HG03342 (cell line): ENCODE measurements at regions not wholly inside any gene's neighbourhood (a gene's known extent, or its start where the extent isn't known, plus 50 kb on each side); places are given as distances from the start of the nearest gene placed in this dataset.
"Not testable (repeated sequence)": the region's sequence is repeated elsewhere in the genome, so short reads cannot be mapped to it uniquely, and the experiment has no call there.

Experiments used
- ATAC-seq: cut with Tn5 transposase; IDR thresholded peaks from one replicate; pipeline ENCODE4 v1.9.1; 2021; ENCODE audit warnings: mild to moderate bottlenecking, moderate library complexity; ENCODE audit not compliant: unreplicated experiment

DNA sequence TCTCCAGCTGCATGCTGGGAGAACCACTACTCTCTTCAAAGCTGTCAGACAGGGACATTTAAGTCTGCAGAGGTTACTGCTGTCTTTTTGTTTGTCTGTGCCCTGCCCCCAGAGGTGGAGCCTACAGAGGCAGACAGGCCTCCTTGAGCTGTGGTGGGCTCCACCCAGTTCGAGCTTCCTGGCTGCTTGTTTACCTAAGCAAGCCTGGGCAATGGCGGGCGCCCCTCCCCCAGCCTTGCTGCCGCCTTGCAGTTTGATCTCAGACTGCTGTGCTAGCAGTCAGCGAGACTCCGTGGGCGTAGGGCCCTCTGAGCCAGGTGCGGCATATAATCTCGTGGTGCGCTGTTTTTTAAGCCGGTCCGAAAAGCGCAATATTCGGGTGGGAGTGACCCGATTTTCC, 215.0 kb downstream of the STIM2 start:
- not testable (repeated sequence) for ATAC-seq

DNA sequence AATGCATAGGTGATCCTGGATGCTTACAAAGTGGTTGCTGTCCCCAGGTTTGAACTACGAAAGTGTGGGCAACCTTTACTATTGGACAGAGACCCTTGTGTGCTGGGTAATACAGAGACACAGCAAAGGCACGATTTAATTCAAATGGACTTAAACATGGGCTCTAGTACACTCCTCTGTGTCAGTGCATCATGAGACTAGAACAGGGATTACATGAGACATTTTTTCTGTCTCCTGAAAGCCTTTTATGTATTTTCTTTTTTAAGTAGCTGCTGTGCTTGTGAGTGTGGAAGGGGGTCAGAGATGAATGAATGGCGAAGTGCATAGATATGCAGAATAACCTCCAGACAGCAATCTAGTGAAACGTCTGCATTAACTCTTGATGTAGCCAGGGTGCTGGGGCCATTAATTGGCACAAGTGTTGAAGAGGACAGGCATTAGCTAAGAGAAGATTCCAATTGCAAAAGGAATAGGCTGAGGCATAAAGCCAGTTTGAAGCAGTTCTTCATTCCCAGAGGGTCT, 218.4 kb downstream of the STIM2 start:
- no peak for ATAC-seq

DNA sequence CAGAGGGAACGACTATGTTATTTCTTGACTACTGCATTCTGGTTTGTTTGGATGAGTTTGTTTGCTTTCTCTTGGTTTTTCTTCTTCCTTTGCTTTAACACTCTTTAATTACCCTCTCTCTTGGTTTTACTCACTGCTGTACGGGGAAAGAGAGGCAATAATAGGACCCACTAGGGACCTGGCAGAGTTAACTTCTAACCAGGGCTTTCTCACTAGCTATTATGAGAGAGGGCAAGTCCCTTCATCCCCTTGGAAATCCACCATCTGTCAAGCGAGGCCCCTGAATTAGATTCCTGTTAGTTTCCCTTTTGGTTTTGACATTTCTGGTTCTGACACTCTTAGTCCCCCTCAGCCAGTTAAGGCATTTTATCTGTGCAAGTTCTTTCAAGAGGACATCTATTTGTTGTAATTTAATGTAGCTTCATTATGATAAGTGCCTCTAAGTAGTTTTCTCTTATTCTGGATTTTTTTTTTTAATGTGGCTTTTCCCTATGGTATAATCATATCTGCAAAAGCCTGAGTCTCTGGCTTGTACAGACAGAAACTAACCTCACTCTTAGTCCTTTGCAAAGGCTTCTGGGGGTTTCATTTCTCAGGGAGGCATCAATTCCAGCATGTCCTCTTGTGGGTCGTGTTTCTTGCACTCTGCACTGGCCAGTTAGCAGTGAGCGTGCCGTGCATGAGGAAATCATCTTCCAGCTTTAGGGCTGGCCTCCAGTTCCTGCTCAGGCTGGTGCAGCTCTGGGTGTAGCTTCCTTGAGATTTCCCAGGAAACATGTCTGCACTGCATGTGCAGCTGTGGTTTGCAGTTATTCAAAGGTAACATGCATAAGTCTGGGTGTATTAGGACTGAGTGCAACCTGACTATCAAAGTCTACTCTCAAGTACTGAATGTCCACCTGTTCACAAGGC, 221.3 kb downstream of the STIM2 start:
- peak; percentile 72 for ATAC-seq

DNA sequence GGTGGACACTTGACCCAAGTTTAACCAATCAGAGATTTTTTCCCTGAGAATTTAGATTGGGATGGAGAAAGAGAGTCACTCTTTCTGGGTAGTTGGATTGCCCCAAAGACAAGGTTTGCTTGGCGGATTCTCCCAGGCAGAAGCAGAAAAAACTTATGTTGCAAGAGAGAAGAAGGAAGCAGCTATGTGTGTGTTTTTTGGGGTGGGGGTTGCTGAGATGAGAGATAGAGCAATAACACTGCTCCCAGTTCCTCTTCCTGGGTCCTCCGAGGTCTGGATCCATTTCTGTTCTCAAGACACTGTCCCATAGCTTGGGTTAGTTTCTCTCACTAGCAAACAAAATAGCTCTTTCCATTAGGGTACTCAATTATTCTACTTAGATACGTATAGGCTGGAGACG, 222.1 kb downstream of the STIM2 start:
- no peak for ATAC-seq

DNA sequence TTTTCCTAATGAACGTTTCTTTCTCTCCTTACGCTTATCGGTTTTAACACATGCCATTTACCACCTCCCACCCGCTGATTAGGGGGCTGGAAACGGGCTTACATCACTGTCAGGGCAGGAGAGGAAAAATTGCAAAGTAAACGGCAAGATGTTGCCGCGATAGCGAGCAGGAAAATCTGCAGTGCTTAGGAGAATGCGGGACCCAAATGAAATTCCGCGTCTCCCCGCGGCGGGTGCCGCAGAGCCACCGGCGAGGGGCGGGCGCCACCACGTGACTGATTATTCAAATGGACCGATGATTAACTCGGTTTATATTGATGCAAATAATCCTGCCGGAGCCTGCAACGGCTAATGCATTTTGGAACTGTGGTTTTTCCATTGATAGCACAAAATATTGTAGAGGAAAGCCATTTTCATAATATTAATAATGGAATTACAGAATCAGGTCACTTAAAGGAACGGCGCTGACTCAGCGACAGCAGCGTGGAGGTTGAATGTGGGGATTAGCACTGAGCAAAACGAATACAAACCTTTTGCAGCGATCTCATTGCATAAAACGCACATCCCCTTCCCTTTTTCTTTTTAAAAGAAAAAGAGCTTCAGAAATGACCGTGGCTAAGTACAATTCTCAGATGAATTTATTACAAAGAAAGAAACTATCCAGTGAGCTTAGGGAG, 224.2 kb downstream of the STIM2 start:
- ATAC-seq = no peak

DNA sequence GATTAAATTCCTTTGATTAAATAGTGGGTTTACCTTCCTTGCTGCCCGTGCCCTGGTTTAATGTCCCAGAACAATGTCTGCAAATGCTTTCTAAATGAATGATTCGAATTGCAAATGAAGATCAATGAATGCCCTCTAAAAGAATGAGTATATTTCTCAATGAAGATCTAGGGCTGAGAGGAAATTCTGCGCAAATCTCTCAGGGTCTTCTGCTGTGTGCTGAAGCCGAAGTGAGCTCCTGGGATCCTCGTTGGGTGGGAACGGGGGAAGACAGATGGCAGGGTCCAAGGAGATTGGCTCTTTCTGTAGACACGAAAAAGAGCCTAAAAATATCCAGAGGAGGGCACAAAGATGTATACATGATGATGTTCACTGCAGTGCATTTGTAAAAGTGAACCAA, 224.8 kb downstream of the STIM2 start:
- ATAC-seq = no peak

DNA sequence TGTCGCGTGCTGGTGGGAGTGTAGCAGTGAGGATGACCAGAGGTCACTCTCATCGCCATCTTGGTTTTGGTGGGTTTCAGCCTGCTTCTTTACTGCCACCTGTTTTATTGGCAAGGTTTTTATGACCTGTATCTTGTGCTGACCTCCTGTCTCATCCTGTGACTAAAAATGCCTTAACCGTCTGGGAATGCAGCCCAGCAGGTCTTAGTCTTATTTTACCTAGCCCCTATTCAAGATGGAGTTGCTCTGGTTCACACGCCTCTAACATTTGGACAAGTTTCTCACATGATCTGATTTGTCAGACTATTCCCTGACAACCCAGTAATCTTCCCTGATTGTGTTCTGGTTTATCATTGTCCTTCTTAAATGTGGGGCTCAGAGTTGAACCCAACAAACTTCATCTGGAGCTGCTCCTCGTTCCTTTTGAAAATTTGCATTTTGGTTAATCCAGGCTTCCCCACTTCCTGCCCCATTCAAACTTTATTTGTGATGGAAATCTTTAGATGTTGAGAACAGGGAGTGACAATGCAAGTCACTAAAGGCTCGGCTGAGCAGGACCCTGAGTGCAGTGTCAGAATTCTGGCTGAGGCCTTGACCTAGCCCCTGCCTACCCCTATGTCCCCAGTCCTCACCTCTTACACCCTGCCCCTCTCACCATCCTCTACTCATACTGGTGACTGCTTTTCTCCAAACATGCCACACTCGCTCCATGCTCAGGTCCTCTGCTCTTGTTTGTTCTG, 226.8 kb downstream of the STIM2 start:
- no peak for ATAC-seq

DNA sequence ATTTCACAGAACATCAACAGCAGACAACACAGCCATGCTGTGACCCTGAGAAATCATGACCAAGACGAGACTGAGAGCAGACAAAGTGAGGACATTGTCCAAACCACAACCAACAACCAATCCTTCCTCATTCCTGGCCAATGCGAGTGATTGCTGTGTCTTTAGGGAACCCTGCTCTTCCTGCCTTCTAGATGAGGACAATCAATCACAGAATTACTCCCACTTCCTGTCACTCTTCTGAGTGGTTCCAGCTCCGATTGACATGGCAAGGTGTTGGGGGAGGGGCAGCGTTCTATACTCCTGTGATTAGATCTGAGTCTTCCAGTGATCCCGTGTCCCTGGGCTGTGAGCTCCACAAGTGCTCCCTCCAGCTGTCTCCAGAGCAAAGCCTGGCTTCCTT, 227.8 kb downstream of the STIM2 start:
- no peak for ATAC-seq

DNA sequence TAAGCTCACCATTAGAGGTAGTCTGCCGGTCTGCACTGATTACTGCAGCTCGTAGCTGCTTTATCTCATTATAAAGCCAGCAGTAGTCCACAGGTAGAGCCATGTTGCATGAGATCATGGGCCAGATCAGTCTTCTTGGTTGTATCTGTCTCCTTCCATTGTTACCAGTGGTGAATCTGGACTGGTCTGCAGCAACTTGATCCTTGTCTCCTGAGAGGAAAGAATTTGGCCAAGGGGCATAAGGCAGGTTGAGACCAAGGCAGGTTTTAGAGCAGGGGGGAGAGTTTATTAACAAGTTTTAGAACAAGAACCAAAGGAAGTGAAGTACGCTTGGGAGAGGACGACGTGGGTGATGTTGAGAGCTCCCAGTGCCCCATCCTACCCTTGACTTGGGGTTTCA, 228.5 kb downstream of the STIM2 start:
- no peak for ATAC-seq

DNA sequence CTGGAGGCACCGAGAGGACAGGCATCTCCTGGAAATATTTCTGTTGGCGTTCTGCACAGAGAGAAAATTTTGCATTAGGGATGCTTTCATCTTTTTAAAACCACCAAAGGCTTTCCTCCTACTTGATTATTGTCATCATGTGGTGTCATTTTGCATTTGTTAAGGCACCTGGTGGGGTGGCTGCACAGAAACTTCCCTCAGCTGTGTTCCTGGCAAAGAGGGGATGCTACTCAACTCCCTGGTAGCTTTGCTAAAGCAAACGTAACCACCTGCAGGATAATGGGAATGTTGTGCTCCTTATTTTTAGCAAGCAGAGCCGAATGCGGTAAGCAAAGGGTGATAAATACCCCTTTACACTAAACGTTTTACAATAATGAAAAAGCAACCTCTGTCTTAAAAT, 229.8 kb downstream of the STIM2 start:
- ATAC-seq = no peak

DNA sequence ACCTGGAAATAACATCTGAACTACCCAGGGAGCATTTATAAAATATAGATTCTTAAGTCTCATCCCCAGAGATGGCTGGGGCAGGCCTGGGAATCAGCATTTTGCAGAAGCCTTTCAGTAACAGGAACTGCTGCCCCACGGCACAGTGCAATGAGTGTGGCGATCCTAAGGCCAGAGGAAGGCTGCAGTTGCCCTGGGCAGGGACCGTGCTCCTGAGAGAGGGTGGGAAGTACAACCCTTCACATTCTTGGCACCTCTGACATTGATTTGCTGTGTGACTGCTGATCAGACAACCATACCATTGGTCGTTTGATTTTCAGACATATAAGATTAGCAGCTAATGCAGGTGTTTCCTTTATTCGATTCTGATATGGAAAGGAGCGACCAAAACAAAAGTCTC, 233.6 kb downstream of the STIM2 start:
- ATAC-seq = no peak

DNA sequence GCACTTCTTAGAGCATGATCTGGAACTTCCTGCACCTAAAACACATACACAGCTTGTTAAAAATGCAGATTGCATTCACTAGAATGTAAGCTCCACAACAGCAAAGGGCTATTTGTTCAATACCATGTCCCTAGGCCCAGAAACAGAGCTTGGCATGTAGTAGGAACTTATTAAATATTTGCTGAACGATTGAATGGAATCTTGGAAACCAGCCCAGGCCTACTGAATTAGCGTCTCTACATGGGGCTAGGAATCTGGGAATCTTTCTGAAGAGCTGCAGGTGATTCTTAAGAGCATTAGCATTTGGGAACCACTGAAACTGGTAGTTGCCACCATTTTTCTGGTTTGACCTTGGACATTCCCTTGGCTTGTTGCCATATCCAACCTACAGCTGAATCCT, 234.1 kb downstream of the STIM2 start:
- ATAC-seq = no peak

DNA sequence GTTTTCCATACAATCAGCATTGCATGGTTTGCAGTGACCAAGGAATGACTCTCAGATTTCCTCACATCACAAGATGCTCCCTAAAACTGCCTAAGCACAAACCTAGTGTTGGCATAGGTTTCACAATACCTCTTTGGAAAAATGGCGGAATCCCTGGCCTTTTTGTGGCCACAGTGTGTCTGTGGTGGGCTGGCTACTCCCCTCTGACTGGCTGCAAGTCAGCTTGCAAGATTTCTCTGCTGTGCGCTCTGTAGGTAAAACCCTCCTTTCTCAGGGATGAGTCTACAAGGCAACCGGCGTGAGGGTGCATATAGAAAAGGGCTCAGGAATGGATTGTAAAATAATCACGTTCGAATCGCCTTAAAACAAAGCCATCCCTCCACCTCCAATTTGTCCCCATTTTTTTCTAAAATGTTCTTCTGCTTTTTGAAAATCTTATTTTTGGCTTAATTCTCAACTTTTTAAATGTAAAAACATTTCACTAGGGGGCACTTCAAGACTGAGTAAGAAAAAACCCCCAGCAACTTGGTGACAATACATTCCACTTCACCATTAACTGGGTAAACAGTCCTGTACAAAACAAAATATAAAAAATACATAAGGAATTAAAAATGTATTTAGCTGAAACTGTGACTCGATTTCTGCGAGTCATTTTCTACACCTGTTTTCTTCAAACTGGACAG, 235.6 kb downstream of the STIM2 start:
- no peak for ATAC-seq

DNA sequence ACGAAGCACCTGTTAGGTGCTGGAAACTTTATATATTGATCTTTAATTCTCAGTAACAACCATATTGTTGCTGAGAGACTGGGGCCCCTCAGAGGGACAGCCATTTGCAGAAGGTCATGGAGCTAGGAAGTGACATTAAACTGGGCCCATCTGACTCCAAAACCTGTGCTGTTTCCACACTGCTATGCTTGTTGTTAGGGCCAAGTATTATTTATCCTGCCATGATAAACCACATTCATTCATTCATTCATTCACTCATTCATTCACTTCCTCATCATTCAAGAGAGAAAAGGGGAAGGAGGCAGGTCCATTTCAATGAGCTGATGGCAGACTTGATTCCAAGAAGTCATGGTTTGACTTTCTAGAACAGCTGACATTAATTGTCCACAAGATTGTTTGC, 237.4 kb downstream of the STIM2 start:
- ATAC-seq = no peak

DNA sequence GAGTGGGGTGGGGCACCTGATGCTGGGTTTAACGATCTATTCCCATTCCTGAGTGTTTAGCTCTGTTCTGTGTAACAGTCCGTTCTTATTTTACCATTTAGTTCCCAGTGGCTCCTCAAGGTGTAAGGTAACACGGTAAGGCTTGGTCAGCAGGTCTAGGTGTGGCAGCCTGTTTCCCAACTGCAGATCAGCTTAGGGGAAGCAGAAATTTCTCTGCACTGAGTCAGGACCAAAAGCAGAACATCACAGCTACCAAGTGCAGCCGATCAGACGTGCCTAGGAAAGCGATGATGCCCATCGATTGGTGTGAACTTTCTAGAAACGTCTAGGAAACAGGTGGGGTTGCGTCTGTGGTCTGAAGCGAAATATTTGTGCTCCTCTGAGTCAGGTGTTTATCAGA, 240.1 kb downstream of the STIM2 start:
- no peak for ATAC-seq

DNA sequence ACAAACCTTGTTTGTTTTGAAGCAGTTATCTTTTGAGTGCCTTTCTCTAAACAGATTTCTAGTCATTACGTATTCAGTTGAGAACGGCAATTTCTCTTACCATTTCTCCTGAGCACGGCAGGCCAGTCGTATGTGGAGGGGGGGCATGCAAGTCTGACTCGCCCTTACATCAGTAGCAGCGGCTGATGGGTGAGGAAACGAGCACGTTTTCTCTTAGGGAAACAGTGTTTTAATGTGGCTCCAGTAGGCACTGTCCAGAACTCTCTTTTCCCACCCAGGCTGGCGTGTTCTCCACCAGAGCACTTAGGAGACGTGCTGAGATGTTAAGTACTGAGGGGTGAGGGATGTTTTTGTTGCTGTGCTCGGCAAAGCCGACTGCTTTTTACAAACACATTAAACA, 240.5 kb downstream of the STIM2 start:
- ATAC-seq = no peak

DNA sequence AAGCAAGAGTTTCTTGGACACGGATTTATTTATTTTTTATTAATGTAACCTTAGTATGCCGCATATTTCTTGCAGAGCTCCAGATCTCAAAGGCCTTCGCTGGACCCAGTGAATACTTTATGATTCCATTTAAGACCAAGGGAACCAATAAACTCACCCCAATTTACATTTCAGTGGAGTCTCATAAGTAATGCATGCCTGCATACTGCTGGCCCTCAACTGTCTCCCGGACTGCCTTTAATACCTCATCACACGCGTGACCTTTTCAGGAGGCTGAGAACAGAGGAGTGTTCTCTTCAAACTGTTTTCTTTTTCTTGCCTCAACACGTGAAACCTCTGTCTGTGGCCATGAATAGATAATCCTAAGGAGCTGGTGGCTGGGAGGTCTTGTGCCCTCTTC, 240.9 kb downstream of the STIM2 start:
- no peak for ATAC-seq

DNA sequence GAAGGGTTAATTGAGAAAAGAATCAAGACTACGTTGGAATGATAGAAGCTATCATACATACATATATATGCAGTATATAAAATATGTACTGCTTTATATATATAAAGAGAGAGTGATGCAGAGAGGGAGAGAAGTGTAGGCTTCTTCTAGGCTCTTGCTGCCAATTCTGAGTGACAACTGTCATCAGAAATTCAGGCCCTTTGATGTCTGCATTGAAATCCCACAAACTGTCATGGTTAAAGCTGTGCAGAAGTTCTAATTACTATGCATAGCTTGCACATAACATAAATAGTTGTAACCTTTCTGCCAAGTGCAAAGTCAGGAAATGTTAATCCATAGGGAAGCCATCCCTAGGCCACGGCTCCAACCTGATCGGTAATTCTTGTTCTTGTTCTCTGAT, 251.0 kb downstream of the STIM2 start:
- ATAC-seq = no peak

DNA sequence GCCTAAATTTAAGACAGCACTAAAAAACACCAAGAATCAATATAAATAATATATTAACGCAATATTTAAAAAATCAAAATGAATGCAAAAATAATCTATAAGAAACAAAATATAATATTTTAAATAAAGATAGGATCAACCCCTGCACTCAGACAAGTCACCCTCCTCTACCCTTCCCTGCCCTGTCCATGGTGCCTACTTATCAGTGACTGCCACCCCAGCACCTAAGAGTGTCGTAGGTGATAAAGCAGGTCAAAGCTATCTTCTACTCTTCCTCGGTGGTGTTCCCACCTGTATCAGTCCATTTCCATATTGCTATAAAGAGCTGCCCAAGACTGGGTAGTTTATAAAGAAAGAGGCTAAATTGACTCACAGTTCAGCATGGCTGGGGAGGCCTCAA, 251.9 kb downstream of the STIM2 start:
- ATAC-seq = no peak

DNA sequence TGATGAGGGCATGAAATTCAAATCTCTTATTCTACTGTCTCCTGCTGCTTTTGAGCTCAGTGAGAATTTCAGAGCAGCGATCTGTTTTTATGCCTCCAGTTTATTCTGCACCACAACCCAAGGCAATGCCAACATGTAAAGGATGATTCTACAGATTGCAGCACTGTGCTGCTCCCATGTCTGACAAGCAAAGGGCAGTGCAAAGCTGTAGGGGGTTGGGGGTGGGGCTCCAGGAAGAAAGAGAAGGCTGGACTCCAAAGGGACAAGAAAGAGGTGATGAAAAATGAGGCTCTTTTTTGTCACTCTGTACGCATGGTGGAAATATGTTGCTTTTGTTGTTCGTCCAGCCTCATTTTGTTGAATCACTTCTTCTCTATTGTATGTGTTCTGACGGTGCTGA, 254.6 kb downstream of the STIM2 start:
- no peak for ATAC-seq

DNA sequence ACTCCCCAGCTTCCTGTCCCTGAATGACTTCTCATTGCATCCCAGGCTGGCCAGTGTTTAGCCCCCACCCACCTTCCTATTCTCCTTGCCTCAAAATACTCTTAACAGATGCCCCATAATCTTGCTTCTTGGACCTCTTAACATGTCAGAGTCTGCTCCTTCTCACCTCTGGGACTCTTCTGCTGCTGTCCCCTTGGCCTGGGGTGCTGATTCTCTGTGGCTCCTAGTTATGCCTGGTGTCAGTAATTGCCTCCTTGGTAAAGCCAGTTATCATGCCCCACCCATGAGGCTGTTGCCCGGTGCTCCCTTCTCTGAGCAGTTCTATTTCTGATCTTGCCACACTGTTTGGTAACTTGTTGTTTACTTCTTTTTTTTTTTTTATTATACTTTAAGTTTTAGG, 256.8 kb downstream of the STIM2 start:
- no peak for ATAC-seq
